GM18520 (cell line): ENCODE measurements at regions not wholly inside any gene's neighbourhood (a gene's known extent, or its start where the extent isn't known, plus 50 kb on each side); places are given as distances from the start of the nearest gene placed in this dataset.

ENCODE experiments used
- ATAC-seq: cut with Tn5 transposase; IDR thresholded peaks from one replicate; pipeline ENCODE4 v1.9.1; 2021; ENCODE audit not compliant: unreplicated experiment

GRCh38 chr4:107253579-107254068, 217.5 kb upstream of the DKK2 start:
- no peak for ATAC-seq

- ATAC-seq = no peak
Measured at GRCh38 chr4:107253090-107253489, 217.0 kb upstream of the DKK2 start.

- no peak for ATAC-seq
Measured at GRCh38 chr4:107252571-107252970, 216.5 kb upstream of the DKK2 start.

- no peak for ATAC-seq
Measured at GRCh38 chr4:107248571-107248970, 212.5 kb upstream of the DKK2 start.

- no peak for ATAC-seq
Measured at GRCh38 chr4:107247738-107248137, 211.6 kb upstream of the DKK2 start.

GRCh38 chr4:107246761-107247160, 210.6 kb upstream of the DKK2 start:
- ATAC-seq = no peak

GRCh38 chr4:107243141-107243781, 207.1 kb upstream of the DKK2 start:
- no peak for ATAC-seq

- ATAC-seq = no peak
Measured at GRCh38 chr4:107220976-107221375, 184.9 kb upstream of the DKK2 start.

- ATAC-seq = no peak
Measured at GRCh38 chr4:107219681-107220080, 183.6 kb upstream of the DKK2 start.

- ATAC-seq = no peak
Measured at GRCh38 chr4:107216379-107216778, 180.3 kb upstream of the DKK2 start.

- ATAC-seq = no peak
Measured at GRCh38 chr4:107215222-107215621, 179.1 kb upstream of the DKK2 start.

- no peak for ATAC-seq
Measured at GRCh38 chr4:107213880-107214279, 177.8 kb upstream of the DKK2 start.

- ATAC-seq = no peak
Measured at GRCh38 chr4:107213410-107213809, 177.3 kb upstream of the DKK2 start.

- ATAC-seq = no peak
Measured at GRCh38 chr4:107212565-107212964, 176.5 kb upstream of the DKK2 start.

- ATAC-seq = no peak
Measured at GRCh38 chr4:107210450-107211239, 174.5 kb upstream of the DKK2 start.

GRCh38 chr4:107203733-107204132, 167.6 kb upstream of the DKK2 start:
- ATAC-seq = no peak

GRCh38 chr4:107202744-107203143, 166.6 kb upstream of the DKK2 start:
- ATAC-seq = no peak

GRCh38 chr4:107197121-107197520, 161.0 kb upstream of the DKK2 start:
- ATAC-seq = no peak

GRCh38 chr4:107196312-107196711, 160.2 kb upstream of the DKK2 start:
- no peak for ATAC-seq

GRCh38 chr4:107194005-107194404, 157.9 kb upstream of the DKK2 start:
- no peak for ATAC-seq

- no peak for ATAC-seq
Measured at GRCh38 chr4:107192601-107193000, 156.5 kb upstream of the DKK2 start.

- ATAC-seq = no peak
Measured at GRCh38 chr4:107187091-107187490, 151.0 kb upstream of the DKK2 start.
